SU-DHL-6 (cell line): ENCODE measurements at regions not wholly inside any gene's neighbourhood (a gene's known extent, or its start where the extent isn't known, plus 50 kb on each side); places are given as distances from the start of the nearest gene placed in this dataset.

Experiments used
- CTCF ChIP-seq: fragments of 200-600 bp; sonication (generic); IDR thresholded peaks from one replicate; pipeline ENCODE4 v1.5.1; 2017; ENCODE audit warnings: antibody characterized with exemption, mild to moderate bottlenecking, low read length, moderate library complexity; ENCODE audit not compliant: insufficient read depth, poor library complexity, severe bottlenecking
- EZH2phosphoT487 ChIP-seq: fragments of 200-600 bp; sonication (generic), shearing (Covaris generic); conservative IDR thresholded peaks from 2 replicates; pipeline ENCODE4 v1.6.1; 2018; ENCODE audit warnings: mild to moderate bottlenecking, antibody characterized with exemption, low read length, moderate library complexity, mixed read lengths

- TF ChIP-seq CTCF = peak; percentile 13
- no peak for TF ChIP-seq EZH2phosphoT487
Measured at GRCh38 chr6:119979862-119980261, 630.3 kb upstream of the MAN1A1 start.
